Neuronal stem cell (in vitro differentiated cells): ENCODE measurements at regions not wholly inside any gene's neighbourhood (a gene's known extent, or its start where the extent isn't known, plus 50 kb on each side); places are given as distances from the start of the nearest gene placed in this dataset.

ENCODE experiments used
- DNase-seq: peaks from one replicate; pipeline ENCODE4 v3.0.0-alpha.2; 2013; ENCODE audit warnings: low spot score
- H2AFZ ChIP-seq: one replicate; pipeline ENCODE4 v1.6.1; 2013; ENCODE audit warnings: mild to moderate bottlenecking, low read length, inconsistent platforms
- H2AK5ac ChIP-seq: 2 replicates; pipeline ENCODE4 v1.6.1; 2013; ENCODE audit warnings: low read depth, mild to moderate bottlenecking, inconsistent platforms, low read length, moderate library complexity, mixed read lengths
- H2BK120ac ChIP-seq: 2 replicates; pipeline ENCODE4 v1.6.1; 2013; ENCODE audit warnings: low read depth, mild to moderate bottlenecking, inconsistent platforms, low read length, moderate library complexity, mixed read lengths
- H2BK12ac ChIP-seq: one replicate; pipeline ENCODE4 v1.6.1; 2013; ENCODE audit warnings: low read length, inconsistent platforms
- H2BK15ac ChIP-seq: 2 replicates; pipeline ENCODE4 v1.6.1; 2013; ENCODE audit warnings: mild to moderate bottlenecking, low read length, inconsistent platforms, mixed read lengths
- H2BK5ac ChIP-seq: one replicate; pipeline ENCODE4 v1.6.1; 2013; ENCODE audit warnings: inconsistent platforms, mild to moderate bottlenecking, low read length, moderate library complexity
- H3K14ac ChIP-seq: one replicate; pipeline ENCODE4 v1.6.1; 2013; ENCODE audit warnings: low read length, inconsistent platforms
- H3K18ac ChIP-seq: 2 replicates; pipeline ENCODE4 v1.6.1; 2013; ENCODE audit warnings: low read length, inconsistent platforms
- H3K23ac ChIP-seq: 2 replicates; pipeline ENCODE4 v1.6.1; 2013; ENCODE audit warnings: low read depth, mild to moderate bottlenecking, mixed read lengths, low read length, inconsistent platforms; ENCODE audit not compliant: poor library complexity
- H3K27ac ChIP-seq: replicated peaks from 3 replicates; pipeline ENCODE4 v1.5.1; 2013; ENCODE audit warnings: low read length, inconsistent platforms
- H3K27me3 ChIP-seq, 3 experiments: 2 replicates each; pipeline ENCODE4 v1.6.1; 2013; ENCODE audit warnings: low read length in 3 of 3, mild to moderate bottlenecking in 2 of 3, inconsistent platforms in 1 of 3, low read depth in 1 of 3, mixed read lengths in 1 of 3, moderate library complexity in 1 of 3; ENCODE audit not compliant: control insufficient read depth in 3 of 3, insufficient read depth in 3 of 3
- H3K36me3 ChIP-seq, 2 donors: replicated peaks in 1 of 2; 2 replicates each; pipeline ENCODE4 v1.6.1; 2013; ENCODE audit warnings: low read length in 2 of 2; ENCODE audit not compliant: control insufficient read depth in 2 of 2, insufficient read depth in 2 of 2
- H3K4ac ChIP-seq: 2 replicates; pipeline ENCODE4 v1.6.1; 2013; ENCODE audit warnings: inconsistent platforms, mild to moderate bottlenecking, low read length, moderate library complexity
- H3K4me1 ChIP-seq, 2 donors: 1 replicate in 1 of 2; 2 replicates in 1 of 2; pipeline ENCODE4 v1.6.1; 2013; ENCODE audit warnings: low read length in 2 of 2, low read depth in 1 of 2; ENCODE audit not compliant: control insufficient read depth in 2 of 2, insufficient read depth in 1 of 2
- H3K4me2 ChIP-seq: one replicate; pipeline ENCODE4 v1.6.1; 2013; ENCODE audit warnings: mild to moderate bottlenecking, low read length, inconsistent platforms; ENCODE audit not compliant: insufficient read depth, poor library complexity, severe bottlenecking
- H3K4me3 ChIP-seq, 2 donors: 2 replicates each; pipeline ENCODE4 v1.5.1; 2013; ENCODE audit warnings: low read length in 2 of 2, mild to moderate bottlenecking in 2 of 2, inconsistent platforms in 1 of 2, moderate library complexity in 1 of 2
- H3K79me1 ChIP-seq: one replicate; pipeline ENCODE4 v1.6.1; 2013; ENCODE audit warnings: low read depth, mild to moderate bottlenecking, inconsistent platforms, low read length, moderate library complexity
- H3K9ac ChIP-seq: one replicate; pipeline ENCODE4 v1.6.1; 2013; ENCODE audit warnings: mild to moderate bottlenecking, low read depth, low read length, inconsistent platforms; ENCODE audit not compliant: poor library complexity
- H3K9me3 ChIP-seq, 2 donors: replicated peaks in 1 of 2; 2 replicates each; pipeline versions ENCODE3 to v1.6.1; 2013; ENCODE audit warnings: low read length in 2 of 2, mild to moderate bottlenecking in 2 of 2, inconsistent platforms in 1 of 2, low read depth in 1 of 2, mixed read lengths in 1 of 2, moderate library complexity in 1 of 2; ENCODE audit not compliant: control insufficient read depth in 2 of 2, insufficient read depth in 1 of 2
- H4K8ac ChIP-seq: one replicate; pipeline ENCODE4 v1.6.1; 2013; ENCODE audit warnings: low read depth, mild to moderate bottlenecking, inconsistent platforms, low read length, moderate library complexity
- H4K91ac ChIP-seq: one replicate; pipeline ENCODE4 v1.6.1; 2013; ENCODE audit warnings: low read length, low read depth, mild to moderate bottlenecking, inconsistent platforms; ENCODE audit not compliant: poor library complexity
- WGBS, 2 donors: extraction: QIAGEN DNeasy Blood & Tissue Kit; methylation state at CpG; one replicate each; pipeline ENCODE4 v1.1.7; 2013; ENCODE audit warnings: missing lambda C conversion rate in 2 of 2, mixed read lengths in 1 of 2; ENCODE audit not compliant: insufficient read length in 2 of 2, insufficient replicate concordance in 1 of 2; ENCODE audit errors: extremely low coverage in 2 of 2; 5-methylcytosine and 5-hydroxymethylcytosine counted together

DNA sequence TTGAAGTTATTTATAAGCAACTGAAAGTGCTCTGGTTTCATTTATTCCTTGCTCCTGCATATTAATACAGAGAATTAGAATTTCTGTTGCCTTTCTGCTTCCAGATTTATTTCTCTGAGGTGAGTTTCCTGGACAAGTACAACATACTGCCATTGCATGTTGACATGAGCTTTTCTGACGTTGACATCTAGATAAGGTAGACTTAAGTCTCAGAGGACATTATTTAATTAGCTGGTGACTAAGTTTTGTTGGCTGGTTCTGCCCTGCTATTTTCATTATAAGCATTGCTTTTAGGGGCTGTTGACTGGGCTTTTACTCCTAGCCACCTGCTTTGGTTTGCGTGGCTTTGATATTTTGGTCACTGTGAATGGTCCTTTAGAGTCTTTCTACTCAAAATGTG is 282.9 kb upstream of the SPRED2 start:
- H4K91ac ChIP-seq = no peak overlapping the region
- H3K18ac ChIP-seq = no peak overlapping the region
- no peaks in the 10 kb centered on the region for H3K9me3 ChIP-seq
- H3K4me2 ChIP-seq = no peak overlapping the region
- no peak for DNase-seq
- H3K27ac ChIP-seq = no peak overlapping the region
- H3K79me1 ChIP-seq = no peaks in the 10 kb centered on the region
- no peak overlapping the region for H4K8ac ChIP-seq
- no peak overlapping the region for H3K4me3 ChIP-seq
- H2AFZ ChIP-seq = no peak overlapping the region
- no CpG with 5 or more reads among the region's 2 CpGs for WGBS, 2 donors
- H3K4me1 ChIP-seq = peaks cover 0 to 1% of the 10 kb centered on the region in 2 donors
- H2BK5ac ChIP-seq = no peak overlapping the region
- no peak overlapping the region for H3K23ac ChIP-seq
- no peaks in the 10 kb centered on the region for H3K36me3 ChIP-seq
- H3K14ac ChIP-seq = no peak overlapping the region
- H3K9ac ChIP-seq = no peak overlapping the region
- no peak overlapping the region for H2AK5ac ChIP-seq
- no peak overlapping the region for H2BK12ac ChIP-seq
- H2BK120ac ChIP-seq = no peak overlapping the region
- H3K27me3 ChIP-seq = no peaks in the 10 kb centered on the region
- no peak overlapping the region for H3K4ac ChIP-seq
- no peak overlapping the region for H2BK15ac ChIP-seq

DNA sequence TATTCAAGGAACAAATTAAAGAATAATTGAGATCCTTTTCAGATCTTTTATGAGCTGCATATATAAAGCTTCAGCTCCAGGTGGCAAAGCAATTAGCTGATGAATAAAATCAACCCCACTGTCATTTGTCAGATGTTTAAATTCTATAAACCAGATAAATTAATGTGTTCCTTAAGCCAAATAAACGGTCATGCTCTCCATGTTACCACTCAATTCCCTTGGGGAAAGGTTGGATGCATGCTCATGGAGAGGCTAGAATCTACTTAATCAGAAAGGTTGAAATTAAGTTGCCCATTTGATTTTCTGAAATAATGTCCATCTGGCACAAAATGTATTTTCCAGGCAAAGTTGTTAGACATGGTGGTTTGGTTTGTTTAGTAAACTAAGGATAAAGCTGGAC is 282.5 kb upstream of the SPRED2 start:
- no peak overlapping the region for H4K91ac ChIP-seq
- peaks cover 0 to 1% of the 10 kb centered on the region in 2 donors for H3K4me1 ChIP-seq
- H3K36me3 ChIP-seq = no peaks in the 10 kb centered on the region
- H3K4me2 ChIP-seq = no peak overlapping the region
- H2BK15ac ChIP-seq = no peak overlapping the region
- H2BK5ac ChIP-seq = no peak overlapping the region
- no peak overlapping the region for H2AK5ac ChIP-seq
- H3K79me1 ChIP-seq = no peaks in the 10 kb centered on the region
- H3K4ac ChIP-seq = no peak overlapping the region
- H2BK12ac ChIP-seq = no peak overlapping the region
- H3K9me3 ChIP-seq = no peaks in the 10 kb centered on the region
- no peak overlapping the region for H3K18ac ChIP-seq
- no peak overlapping the region for H2AFZ ChIP-seq
- no CpG with 5 or more reads among the region's 1 CpG for WGBS, 2 donors
- no peak overlapping the region for H2BK120ac ChIP-seq
- no peak for DNase-seq
- no peak overlapping the region for H3K4me3 ChIP-seq
- H3K27me3 ChIP-seq = no peaks in the 10 kb centered on the region
- H3K23ac ChIP-seq = no peak overlapping the region
- no peak overlapping the region for H4K8ac ChIP-seq
- H3K27ac ChIP-seq = no peak overlapping the region
- no peak overlapping the region for H3K14ac ChIP-seq
- H3K9ac ChIP-seq = no peak overlapping the region

DNA sequence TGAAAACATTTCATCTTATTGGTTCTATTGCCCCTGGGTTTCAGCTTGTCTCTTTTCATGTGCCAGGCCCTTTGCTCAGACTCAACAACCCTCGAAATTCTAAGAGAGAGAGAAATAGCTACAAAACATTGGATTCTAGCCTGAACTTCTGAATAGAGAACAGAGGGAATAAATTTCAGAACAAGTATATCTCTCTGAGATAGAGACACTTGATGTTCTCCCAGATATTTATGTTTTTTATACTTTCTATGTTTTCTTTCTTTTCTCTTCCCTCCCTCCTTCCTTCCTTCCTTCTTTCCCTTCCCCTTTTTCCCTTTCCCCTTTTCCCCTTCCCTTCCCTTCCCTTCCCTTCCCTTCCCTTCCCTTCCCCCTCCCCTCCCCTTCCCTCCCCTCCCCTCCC is 279.5 kb upstream of the SPRED2 start:
- no peaks in the 10 kb centered on the region for H3K9me3 ChIP-seq
- H3K4me1 ChIP-seq = peaks cover 0 to 1% of the 10 kb centered on the region in 2 donors
- H3K23ac ChIP-seq = no peak overlapping the region
- H3K36me3 ChIP-seq = no peaks in the 10 kb centered on the region
- H3K27me3 ChIP-seq = no peaks in the 10 kb centered on the region
- H2BK12ac ChIP-seq = no peak overlapping the region
- no peak for DNase-seq
- no peak overlapping the region for H3K14ac ChIP-seq
- no peak overlapping the region for H4K8ac ChIP-seq
- H2AK5ac ChIP-seq = no peak overlapping the region
- H3K4ac ChIP-seq = no peak overlapping the region
- H3K79me1 ChIP-seq = no peaks in the 10 kb centered on the region
- no peak overlapping the region for H3K9ac ChIP-seq
- no peak overlapping the region for H2BK120ac ChIP-seq
- H2AFZ ChIP-seq = no peak overlapping the region
- H4K91ac ChIP-seq = no peak overlapping the region
- H3K4me3 ChIP-seq = no peak overlapping the region
- no peak overlapping the region for H2BK15ac ChIP-seq
- H2BK5ac ChIP-seq = no peak overlapping the region
- H3K18ac ChIP-seq = no peak overlapping the region
- no CpG with 5 or more reads among the region's 1 CpG for WGBS, 2 donors
- no peak overlapping the region for H3K4me2 ChIP-seq
- H3K27ac ChIP-seq = no peak overlapping the region

DNA sequence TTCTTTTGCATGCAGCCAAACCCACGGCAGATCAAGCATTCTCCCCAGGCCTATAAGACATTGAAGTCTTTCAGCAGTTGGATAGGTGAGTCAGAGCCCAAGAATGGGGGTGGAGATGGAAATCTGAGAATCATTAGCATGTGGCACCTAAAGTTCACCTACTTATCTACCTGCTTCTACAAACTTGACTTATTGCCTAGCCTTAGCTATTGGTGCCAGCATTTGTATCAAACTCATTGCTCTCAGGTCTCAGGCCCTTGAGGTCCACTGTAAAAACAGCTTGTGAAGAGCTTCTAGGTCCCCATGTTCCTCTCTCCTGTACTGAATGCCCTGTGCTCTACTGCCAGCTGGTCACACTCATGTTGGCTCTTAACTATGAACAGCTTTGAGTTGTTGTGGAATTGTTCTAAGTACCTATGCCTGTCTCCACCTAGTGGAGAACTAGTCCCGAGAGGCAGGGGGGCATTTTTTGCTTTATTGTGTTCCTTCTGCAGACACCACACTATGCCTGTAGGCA is 278.4 kb upstream of the SPRED2 start:
- H3K4me3 ChIP-seq = no peak overlapping the region
- H3K23ac ChIP-seq = no peak overlapping the region
- H2BK15ac ChIP-seq = no peak overlapping the region
- DNase-seq = no peak
- no peak overlapping the region for H3K18ac ChIP-seq
- no peak overlapping the region for H2AFZ ChIP-seq
- H2BK12ac ChIP-seq = no peak overlapping the region
- WGBS, 2 donors = no CpG with 5 or more reads among the region's 2 CpGs
- no peak overlapping the region for H3K14ac ChIP-seq
- no peaks in the 10 kb centered on the region for H3K79me1 ChIP-seq
- H3K27ac ChIP-seq = no peak overlapping the region
- no peak overlapping the region for H3K9ac ChIP-seq
- no peak overlapping the region for H3K4ac ChIP-seq
- H3K27me3 ChIP-seq = no peaks in the 10 kb centered on the region
- H2BK5ac ChIP-seq = no peak overlapping the region
- H3K9me3 ChIP-seq = no peaks in the 10 kb centered on the region
- H3K36me3 ChIP-seq = no peaks in the 10 kb centered on the region
- peaks cover 0 to 1% of the 10 kb centered on the region in 2 donors for H3K4me1 ChIP-seq
- H3K4me2 ChIP-seq = no peak overlapping the region
- no peak overlapping the region for H2AK5ac ChIP-seq
- H4K8ac ChIP-seq = no peak overlapping the region
- no peak overlapping the region for H2BK120ac ChIP-seq
- H4K91ac ChIP-seq = no peak overlapping the region
